ENCODE measurements at regions not wholly inside any gene's neighbourhood (a gene's known extent, or its start where the extent isn't known, plus 50 kb on each side); places are given as distances from the start of the nearest gene placed in this dataset.
"Not testable (repeated sequence)": the region's sequence is repeated elsewhere in the genome, so short reads cannot be mapped to it uniquely, and the experiment has no call there.

DNA sequence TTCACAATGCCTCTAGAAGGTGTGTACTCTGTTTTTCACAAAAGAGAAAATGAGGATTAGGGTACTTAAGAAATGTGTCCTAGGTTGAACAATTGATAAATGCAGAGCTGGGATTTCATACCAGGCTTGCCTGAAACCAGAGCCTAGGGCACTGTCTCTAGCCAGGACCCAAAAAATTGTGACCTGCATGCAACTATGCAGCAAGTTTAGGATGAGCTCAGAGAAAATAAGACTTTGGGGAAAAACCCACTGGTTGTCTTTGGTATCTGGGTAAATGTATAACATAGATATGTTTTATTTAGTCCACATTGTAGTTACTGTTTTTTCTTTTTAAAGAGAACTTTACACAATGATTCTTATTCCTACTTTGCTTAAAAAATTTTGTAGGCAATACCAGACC, 177.1 kb upstream of the SEMA6A start:
- DNase-seq (ENCODE audit: low read depth, low spot score): no peak

DNA sequence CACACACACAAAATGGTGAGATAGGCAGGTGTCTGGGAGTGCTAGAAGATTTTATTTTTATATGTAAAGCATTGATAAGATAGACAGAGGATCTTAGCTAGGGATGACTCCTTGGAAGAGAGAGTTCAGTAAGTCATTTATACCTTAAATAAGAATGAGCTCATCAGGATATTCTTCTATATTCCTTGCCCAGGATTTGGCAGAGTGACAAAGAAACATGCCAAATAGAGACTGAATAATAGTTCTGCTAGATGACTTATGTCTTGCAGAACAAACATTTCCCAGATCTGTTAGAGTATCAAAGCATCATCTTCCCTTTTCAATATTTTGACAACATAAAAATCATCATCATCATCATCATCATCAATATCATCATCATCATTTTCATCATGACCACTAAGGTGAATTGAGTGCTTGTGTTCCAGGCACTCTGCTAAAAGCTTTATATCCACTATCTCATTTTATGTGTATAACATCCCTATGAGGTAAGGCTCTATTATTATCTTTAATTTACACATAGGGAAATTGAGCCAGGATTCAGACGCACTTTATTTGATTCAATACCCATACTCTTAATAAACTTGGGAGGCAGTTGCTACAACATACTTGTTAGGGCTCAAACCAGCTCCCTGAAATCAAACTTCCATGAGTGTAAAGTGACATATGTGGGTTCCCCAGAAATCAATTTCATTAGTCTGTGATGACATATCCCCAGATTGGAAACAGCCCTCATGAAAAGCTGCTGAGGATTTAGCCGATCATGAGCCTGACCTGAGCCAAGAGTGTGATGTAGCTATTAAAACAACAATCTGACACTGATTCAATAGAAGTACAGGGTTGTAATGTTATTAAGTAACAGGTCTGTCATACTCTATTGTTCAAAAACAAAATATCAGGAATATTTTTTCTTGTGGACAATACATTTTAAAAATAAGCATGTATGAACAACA, 176.3 kb upstream of the SEMA6A start:
- DNase-seq (ENCODE audit: low read depth, low spot score): no peak

DNA sequence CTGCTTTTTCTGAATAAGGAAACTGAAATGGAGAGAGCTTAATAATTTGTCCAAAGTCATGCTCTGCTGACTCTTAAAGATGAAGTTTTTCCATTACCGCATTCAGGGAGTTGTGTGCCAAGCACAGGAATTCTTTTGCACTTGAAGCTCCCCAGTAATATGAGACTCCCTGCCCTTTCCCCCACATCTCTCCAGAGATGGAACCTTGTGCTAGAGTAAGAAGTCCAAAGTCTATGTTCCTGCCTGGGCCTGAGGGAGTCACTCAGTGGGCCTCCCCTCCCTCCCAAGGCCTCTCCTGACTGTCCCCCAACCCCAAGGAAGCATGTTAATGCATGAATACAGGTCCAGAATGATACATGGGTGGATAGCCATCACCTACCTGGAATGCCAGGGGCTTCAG, 173.3 kb upstream of the SEMA6A start:
- no peak for DNase-seq (ENCODE audit: low read depth, low spot score)

DNA sequence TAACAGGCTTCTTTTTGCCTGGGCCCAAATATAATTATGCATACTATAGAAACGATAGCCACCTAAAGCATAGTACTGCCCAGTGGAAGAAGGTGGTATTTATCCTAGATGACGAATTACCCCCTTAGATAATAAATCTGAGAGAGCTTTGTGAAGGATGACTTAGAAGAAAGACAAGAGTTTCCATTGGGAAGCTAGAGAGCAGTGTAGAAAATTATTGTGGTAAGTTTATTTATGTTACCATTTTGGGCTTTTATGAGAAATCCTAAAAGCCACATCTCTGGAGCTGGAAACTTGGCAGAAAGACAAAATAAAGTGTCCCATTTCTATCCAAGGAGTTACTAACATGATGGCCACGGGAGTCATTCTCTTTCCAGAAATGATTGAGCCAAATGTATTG, 172.0 kb upstream of the SEMA6A start:
- DNase-seq (ENCODE audit: low read depth, low spot score): no peak

DNA sequence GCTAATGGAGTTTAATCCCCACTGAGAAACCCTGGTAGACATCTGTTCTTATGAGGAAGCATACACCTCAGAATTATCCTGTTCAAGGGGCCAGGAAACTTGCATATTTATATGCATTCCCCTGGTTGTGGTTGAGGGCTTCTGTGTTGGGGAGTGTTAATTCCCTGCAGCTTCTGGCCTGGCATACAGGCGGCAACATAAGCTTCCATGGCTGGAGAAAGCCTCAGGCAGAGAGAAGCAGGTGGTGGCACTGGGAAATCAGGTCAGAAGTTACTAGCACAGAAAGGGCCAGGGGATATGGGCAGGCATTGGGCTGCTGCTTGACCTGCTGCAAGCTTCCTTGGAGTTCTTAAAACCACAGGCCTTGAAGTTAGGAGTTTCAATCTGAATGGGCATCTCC, 166.1 kb upstream of the SEMA6A start:
- no peak for DNase-seq (ENCODE audit: low read depth, low spot score)

DNA sequence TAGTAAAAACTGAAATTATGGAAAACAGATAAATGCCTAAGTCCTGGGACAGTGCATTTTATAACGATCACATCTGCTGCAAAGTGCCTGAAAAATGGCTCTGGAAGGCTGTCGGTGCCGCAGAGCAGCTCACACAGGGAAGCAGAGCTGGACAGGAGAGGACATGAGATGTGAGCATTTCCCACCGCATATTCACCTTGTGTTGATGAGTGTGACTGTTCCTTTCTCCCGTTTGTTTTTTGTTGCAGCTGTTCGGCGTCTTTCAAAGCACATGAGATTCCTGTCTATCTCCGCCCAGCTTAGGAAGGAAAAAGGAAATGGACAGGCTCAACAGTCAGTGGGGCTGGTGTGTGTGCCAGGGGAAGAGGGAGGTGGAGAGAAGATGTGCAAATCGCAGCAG, 164.9 kb upstream of the SEMA6A start:
- DNase-seq (ENCODE audit: low read depth, low spot score): no peak

DNA sequence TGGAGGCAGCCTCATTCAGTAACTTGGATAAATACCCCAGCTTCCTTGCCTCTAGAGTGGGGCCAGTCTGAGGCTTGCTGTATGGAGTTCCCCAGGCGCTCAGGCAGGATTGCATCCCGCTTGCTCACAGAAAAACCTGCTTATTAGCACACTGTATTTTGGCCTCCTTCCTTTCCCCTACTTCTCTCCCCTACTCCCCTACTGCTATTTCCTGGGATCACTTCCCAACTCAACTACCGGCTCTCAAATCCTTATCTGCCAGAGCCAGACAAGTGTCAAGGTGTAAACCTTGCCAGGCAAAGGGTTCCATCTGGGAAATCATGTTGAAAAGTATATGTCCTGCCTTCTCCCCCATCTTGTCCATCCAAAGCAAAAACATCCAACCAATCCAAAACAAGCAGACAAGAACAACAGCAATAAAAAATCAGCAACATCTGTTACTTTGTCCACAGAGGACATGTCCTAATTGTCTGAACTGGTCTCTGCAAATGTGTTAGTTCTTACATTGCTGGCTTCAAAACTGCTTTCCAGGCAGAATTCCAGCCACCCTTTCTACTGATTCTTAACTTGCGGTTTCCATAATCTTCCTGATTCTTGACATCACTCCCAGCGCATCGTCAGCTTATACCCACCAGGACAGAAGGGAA, 164.1 kb upstream of the SEMA6A start:
- DNase-seq (ENCODE audit: low read depth, low spot score): no peak

DNA sequence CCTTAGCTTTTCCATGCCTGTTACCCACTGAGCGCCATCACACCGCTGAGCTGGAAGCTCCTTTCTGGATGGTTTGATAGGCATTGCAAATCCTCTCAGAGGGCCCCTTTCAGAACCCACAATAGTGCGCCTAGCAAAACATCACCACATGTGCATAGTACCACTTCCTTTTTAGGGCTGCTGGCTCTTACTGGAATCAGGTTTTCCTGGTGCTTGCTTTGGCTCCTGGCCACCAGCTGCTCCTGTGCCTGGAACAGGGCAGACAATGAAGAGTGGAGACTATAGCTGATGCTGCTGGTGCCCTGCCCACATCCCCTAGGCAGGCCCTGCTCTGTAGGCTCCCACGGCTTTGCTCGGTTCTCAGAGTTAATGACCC, 163.6 kb upstream of the SEMA6A start:
- no peak for DNase-seq (ENCODE audit: low read depth, low spot score)

DNA sequence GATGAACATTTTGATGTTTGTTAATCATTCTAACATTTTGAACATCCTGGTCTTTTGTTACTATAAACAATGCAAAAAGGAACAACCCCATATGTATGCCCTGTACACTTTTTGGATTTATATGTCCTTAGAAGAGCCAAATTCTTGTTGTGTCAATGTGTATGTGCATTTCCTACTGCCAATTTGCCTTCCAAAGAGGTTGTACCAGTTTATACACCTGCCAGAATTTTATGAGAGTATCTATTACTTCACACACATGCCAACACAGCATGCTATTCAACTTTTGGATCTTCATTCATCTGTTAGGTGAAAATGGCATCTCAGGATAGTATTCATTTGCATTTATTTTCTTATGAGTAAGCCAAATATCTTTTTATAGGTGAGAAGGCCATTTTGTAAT, 162.0 kb upstream of the SEMA6A start:
- no peak for DNase-seq (ENCODE audit: low read depth, low spot score)

DNA sequence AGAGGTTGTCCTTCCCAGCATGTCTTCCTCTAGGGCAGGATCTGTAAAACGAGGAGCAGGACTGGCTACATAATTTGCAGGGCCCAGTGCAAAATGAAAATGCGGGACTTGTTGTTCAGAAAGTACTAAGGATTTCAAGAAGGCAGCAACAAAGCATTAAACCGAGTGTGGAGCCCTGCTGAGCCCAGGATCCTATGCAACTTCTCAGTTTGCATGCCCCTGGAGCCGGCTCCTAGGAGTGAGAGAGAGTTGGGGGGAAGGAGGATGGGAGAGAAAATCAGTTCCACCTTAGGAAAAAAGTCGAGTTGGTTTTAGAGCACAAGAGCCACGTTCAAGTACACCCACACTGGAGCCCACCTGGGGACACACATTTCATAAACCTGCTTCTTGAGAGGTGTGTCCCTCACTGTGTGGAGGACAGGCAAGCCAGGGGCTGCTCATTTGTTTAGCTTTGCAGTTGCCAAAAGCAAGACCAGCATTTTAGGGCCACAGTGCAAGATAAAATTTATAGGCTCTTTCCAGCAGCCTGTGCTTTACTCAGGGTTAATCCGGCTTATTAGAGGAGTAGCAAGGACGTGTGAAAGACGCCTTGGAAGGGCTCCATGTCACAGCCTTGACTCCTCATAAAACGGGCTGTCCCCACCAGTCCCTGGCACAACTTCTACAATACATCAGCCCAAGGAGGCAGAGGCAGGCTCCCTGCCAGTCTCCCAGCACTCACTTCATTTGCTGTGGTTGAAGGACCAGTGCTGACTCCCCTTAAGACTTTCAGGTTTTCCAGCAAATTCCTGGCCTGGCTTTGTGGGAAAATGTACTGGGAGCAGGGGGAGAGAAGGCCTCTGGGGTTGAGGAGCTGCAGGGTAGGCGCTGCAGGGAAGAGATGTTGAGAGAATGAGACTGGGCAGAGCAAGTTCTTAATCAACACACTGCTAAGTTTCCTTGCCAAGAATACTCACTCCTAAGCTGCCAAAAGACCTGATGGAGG, 159.7 kb upstream of the SEMA6A start:
- no peak for DNase-seq (ENCODE audit: low read depth, low spot score)

DNA sequence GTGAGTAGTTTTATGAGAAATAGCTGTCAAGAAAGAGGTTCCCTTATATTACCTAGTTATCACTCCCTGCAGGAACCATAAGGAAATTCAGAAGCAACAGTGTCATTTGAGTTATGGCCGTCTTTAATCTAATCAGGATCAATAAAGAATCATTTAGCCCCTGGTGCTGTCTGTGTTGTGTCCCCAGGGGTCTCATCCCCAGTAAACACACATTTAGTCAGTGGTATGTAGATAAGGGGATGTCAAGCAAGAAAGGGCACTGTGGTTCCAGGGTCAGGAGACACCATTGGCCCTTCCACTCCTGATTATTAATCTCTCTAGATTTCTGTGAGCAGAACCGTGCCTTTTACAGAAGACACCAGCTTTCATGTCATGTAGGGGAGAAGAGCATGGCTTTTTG, 158.0 kb upstream of the SEMA6A start:
- DNase-seq (ENCODE audit: low read depth, low spot score): no peak

DNA sequence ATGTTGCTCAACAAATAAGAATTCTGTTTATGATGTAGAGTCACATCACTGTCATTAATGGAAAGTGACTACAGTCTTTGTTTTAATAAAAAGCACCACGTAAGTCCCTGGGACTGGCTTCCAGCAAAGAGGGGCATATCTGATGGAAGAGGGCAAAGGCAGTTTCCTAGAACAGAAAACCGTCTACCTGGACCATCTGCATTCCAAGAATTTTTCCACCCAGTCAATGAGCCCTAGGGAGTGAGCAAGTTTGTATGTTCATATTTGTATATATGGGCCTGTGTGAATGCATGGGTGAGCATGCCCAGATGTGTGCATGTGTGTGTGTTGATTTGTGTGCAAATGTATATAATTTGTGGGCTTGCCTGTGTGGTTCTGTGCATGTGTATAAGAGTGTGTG, 156.8 kb upstream of the SEMA6A start:
- DNase-seq (ENCODE audit: low read depth, low spot score): no peak

DNA sequence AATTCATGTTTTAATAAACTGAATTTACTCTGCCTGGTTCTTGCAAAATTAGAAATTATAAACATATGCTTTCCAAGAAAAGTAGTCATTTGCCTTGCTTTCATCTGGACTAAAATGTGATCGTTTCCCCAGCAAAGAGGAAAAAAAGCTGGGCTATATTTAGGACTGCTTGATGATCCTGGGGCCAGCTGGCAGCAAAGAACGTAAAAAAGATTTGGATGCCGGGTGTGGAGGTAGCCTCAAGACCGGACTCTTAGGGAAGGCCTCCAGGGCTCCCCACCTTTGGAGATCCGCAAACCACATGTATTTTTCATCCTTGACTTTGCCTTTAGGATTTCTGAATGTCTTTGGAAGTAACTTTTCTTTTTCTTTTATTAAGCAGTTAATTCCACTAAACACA, 156.1 kb upstream of the SEMA6A start:
- no peak for DNase-seq (ENCODE audit: low read depth, low spot score)

DNA sequence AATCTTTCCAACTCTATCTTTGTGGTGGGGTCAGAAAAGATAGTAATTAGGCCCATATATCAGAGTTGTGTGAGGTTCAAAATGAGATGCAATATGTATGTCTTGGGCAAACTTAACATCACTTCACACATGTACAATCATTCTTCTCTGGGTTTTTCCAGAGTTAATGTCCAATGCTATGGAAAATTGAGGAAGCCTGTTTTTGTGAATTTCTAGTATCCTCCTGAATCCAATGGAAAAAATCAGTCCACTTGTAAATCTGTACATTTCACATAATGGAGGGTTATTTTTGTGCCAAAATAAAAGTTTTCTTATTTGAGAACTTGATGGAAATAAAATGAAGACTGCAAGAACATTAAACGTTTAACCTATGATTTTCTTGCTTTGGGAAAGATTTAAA, 155.6 kb upstream of the SEMA6A start:
- no peak for DNase-seq (ENCODE audit: low read depth, low spot score)

DNA sequence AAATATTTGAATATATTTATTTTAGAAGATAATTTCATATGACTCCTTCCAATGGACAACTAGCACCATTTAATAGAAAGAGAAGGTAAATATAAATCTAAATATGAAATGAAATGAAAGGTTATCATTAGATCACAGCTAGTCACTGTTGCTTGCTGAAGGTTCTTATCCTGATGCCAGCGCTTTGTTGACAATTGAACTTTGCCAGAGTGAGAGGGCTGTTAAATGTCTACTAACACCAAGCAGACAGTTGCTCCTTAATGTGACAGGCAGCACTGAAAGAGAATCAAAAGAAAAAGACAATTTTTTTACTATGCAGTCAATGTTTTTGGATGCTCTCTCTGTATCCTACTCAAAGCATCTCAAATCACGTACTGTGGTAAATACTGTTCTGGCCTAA, 152.6 kb upstream of the SEMA6A start:
- DNase-seq (ENCODE audit: low read depth, low spot score): no peak

DNA sequence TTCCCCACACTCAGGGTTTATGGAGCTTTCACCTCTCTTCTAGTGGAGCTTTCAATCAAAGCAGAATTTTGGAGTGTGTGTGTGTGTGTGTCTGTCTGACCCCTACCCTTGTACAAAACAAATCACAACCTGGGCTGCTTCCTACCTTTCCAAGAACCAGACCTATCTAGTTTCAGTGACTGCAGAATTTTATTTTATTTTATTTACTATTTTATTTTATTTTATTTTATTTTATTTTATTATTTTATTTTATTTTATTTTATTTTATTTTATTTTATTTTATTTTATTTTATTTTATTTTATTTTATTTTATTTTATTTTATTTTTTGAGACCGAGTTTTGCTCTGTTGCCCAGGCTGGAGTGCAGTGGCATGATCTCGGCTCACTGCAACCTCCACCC, 151.6 kb upstream of the SEMA6A start:
- DNase-seq (ENCODE audit: low read depth, low spot score): not testable (repeated sequence)

DNA sequence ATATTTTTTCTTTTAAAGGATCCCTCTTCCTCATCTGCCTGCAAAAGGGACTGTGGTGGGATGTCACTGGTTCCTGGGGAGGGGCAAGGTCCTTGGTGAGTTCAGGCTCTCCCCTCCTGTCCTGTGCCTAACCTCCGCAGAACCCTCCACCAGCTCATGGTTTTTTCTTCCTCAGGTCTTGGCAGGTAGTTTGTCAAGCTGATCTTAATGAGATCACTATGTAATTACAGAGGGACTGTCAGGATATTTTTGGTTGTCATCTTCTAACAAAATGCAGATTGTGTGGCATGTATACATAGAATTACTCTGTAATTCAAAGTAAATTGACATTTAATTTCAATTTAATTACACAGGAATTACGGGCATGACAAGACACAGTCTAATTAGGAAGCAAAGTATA, 150.3 kb upstream of the SEMA6A start:
- DNase-seq (ENCODE audit: low read depth, low spot score): no peak

DNA sequence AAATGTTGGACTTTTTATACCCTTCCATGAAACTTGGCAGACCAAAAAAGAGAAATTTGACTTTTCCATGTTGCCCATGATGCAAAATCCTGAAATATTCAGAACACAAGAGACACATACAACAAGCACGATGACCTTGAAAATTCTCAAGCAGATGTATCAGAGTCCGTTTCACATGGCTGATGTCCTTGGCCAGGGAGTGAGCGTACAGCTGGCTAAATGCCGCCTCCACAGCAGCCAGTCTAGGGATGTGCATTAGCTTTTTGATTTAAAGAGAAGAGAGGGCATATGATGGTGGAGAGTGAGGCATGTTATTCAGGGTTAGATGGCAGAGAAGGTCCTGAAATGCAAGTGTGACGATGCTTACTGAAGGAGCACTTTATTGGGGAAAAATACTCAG, 148.0 kb upstream of the SEMA6A start:
- no peak for DNase-seq (ENCODE audit: low read depth, low spot score)

DNA sequence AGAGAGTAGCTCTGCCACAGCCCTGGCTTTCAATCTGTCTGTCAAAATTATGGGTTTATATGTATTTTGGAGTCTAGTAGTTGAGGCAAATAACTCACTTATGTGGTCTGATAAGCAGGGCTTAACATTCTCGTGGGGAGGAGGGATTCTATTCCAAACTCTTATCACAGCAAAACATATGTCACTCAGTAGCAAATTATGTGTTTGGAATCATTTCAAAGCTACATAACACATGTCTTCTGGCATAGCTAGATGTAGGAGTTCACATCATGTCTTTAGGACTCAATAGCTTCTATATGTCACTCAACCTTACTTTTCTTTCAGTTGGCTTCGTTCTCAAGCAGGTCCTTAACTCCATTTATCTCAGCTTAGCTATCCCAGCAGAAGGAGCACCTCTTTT, 144.5 kb upstream of the SEMA6A start:
- no peak for DNase-seq (ENCODE audit: low read depth, low spot score)

DNA sequence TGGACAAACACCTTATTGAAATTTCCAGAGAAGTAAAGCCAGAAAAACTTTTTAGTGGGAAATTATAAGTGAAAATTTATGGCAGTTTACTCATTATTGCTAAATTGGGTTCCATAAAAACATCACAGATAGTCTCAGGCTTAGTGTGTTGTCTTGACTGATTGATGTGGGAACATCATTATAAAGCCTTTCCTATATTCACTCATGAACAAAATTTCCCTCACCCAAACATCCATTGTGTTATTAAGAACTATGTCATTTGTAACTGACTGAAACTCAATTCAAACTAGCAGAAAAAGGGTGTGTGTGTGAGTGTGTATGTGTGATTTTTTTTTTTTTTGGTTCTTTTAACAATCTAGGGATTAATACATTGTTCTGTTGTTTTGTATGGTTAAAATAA, 143.7 kb upstream of the SEMA6A start:
- no peak for DNase-seq (ENCODE audit: low read depth, low spot score)

DNA sequence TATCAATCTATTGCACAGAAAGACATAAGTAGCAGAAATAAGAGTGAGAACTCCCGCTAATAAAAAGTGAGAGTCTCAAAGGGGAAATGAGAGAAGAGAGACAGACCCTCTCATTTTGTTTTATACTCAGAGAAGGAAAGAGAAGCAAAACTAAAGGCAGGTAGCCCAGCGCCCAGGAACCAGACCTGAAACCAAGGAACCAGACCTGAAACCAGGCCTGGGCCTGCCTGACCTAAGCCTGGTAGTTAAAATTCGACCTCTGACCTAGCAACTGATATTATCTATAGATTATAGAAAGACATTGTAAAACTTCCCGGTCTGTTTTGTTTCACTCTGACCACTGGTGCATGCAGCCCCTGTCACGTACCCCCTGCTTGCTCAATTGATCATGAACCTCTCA, 134.5 kb upstream of the SEMA6A start:
- DNase-seq (ENCODE audit: low read depth, low spot score): no peak

DNA sequence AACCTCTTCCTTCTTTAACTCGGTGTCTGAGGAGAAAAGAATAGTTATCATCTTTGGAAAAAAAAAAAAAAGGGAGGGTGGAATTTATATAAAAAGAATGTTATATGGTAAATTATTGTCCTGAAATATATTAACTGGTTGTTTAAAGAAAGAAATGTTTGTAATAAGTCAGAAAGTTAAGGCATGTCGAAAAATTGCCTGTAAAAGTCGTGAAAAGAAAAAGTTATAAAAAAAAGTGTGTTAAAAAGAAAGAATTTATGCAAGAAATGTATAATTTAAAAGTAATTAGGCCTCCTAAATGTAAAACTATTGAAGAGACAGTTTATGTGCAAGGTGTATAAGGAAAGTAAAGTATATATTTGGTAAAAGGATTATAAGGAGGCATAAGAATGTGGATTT, 130.5 kb upstream of the SEMA6A start:
- not testable (repeated sequence) for DNase-seq (ENCODE audit: low read depth, low spot score)

Data from activated naive CD8-positive, alpha-beta T cell treated with anti-CD3 and anti-CD28 coated beads, Interleukin-2, amount 50 U/mL, for 16 hours (primary cell).